A673 (cell line): ENCODE measurements at regions not wholly inside any gene's neighbourhood (a gene's known extent, or its start where the extent isn't known, plus 50 kb on each side); places are given as distances from the start of the nearest gene placed in this dataset.

ENCODE experiments used
- EZH2 ChIP-seq: fragments of 200-600 bp; sonication (generic); IDR thresholded peaks from 2 replicates; pipeline ENCODE4 v1.6.1; 2017; ENCODE audit warnings: borderline replicate concordance, low read depth, mild to moderate bottlenecking, mixed read lengths, antibody characterized with exemption, low read length; ENCODE audit not compliant: poor library complexity, severe bottlenecking
- TF ChIP-seq, protein P1 (sequence below): fragments of 300-800, 200-600 bp; sonication (generic); conservative IDR thresholded peaks from 2 replicates; pipeline ENCODE4 v1.5.1; 2017; ENCODE audit warnings: low read depth, mild to moderate bottlenecking, antibody characterized with exemption, low read length, moderate library complexity, mixed read lengths

DNA sequence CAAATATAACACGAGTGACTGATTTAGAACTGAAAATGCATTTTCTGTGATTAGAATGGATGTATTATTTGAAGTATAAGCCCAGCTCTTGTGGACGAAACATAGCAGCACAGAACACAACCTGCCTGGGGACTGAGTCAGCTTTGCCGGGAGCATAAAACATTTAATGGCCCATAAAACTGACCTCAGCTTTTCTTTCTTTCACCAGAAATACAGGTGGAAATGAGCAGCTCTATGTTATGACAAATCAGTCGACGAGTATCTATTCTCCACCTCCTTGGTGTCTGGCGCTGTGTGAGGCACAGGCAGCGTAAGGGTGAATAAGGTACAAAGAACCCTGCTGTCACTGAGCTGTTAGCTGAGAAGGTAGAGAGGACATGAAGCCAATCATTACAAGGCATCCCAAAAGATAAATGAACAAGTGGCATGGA lies 471.6 kb upstream of the AKR1E2 start:
- TF ChIP-seq, protein P1, sequence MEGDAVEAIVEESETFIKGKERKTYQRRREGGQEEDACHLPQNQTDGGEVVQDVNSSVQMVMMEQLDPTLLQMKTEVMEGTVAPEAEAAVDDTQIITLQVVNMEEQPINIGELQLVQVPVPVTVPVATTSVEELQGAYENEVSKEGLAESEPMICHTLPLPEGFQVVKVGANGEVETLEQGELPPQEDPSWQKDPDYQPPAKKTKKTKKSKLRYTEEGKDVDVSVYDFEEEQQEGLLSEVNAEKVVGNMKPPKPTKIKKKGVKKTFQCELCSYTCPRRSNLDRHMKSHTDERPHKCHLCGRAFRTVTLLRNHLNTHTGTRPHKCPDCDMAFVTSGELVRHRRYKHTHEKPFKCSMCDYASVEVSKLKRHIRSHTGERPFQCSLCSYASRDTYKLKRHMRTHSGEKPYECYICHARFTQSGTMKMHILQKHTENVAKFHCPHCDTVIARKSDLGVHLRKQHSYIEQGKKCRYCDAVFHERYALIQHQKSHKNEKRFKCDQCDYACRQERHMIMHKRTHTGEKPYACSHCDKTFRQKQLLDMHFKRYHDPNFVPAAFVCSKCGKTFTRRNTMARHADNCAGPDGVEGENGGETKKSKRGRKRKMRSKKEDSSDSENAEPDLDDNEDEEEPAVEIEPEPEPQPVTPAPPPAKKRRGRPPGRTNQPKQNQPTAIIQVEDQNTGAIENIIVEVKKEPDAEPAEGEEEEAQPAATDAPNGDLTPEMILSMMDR, result no peak
- TF ChIP-seq EZH2, result no peak
